Activated CD4-positive, alpha-beta T cell treated with anti-CD3 and anti-CD28 coated beads, Interleukin-2, amount 10 ng/mL, durations not matched to agents 24 days and 14 days (primary cell): ENCODE measurements at regions not wholly inside any gene's neighbourhood (a gene's known extent, or its start where the extent isn't known, plus 50 kb on each side); places are given as distances from the start of the nearest gene placed in this dataset.

Experiments used
- DNase-seq: peaks from one replicate; pipeline ENCODE4 v3.0.0; 2022
- H3K27ac Mint-ChIP-seq: one replicate; pipeline ENCODE4 v1.8.0; 2022; ENCODE audit warnings: mild to moderate bottlenecking, mixed read lengths
- H3K27me3 Mint-ChIP-seq: one replicate; pipeline ENCODE4 v1.8.0; 2022; ENCODE audit warnings: mixed read lengths
- H3K36me3 Mint-ChIP-seq: one replicate; pipeline ENCODE4 v1.8.0; 2022; ENCODE audit warnings: low read depth, mild to moderate bottlenecking, mixed read lengths
- H3K4me1 Mint-ChIP-seq: one replicate; pipeline ENCODE4 v1.8.0; 2021; ENCODE audit warnings: mixed read lengths
- H3K4me3 Mint-ChIP-seq: one replicate; pipeline ENCODE4 v1.8.0; 2022; ENCODE audit warnings: mild to moderate bottlenecking, moderate library complexity, mixed read lengths
- H3K9me3 Mint-ChIP-seq: one replicate; pipeline ENCODE4 v1.8.0; 2021; ENCODE audit warnings: mixed read lengths
- intact Hi-C: fragments of 100-400 bp; cut with micrococcal nuclease; formaldehyde crosslinking; loops from one replicate; pipeline ENCODE4 v1.15.1; 2023

- Mint-ChIP-seq H3K36me3 (no peaks in the 10 kb centered on the region), H3K27me3 (no peaks in the 10 kb centered on the region), H3K4me3 (no peak overlapping the region), H3K27ac (no peak overlapping the region), H3K9me3 (no peaks in the 10 kb centered on the region), H3K4me1 (no peaks in the 10 kb centered on the region)
- intact Hi-C loops: no loop called here
- DNase-seq: no peak
Measured at GRCh38 chr6:113758214-113758613, 98.9 kb upstream of the MARCKS start.

GRCh38 chr6:113758826-113759574 lies 98.1 kb upstream of the MARCKS start:
- Mint-ChIP-seq H3K27ac (no peak overlapping the region), H3K9me3 (no peaks in the 10 kb centered on the region), H3K4me1 (no peaks in the 10 kb centered on the region), H3K27me3 (no peaks in the 10 kb centered on the region), H3K4me3 (no peak overlapping the region), H3K36me3 (no peaks in the 10 kb centered on the region)
- intact Hi-C loops: no loop called here
- DNase-seq: no peak

- H3K27ac Mint-ChIP-seq: no peak overlapping the region
- H3K9me3 Mint-ChIP-seq: no peaks in the 10 kb centered on the region
- no peak for DNase-seq
- no peak overlapping the region for H3K4me3 Mint-ChIP-seq
- no peaks in the 10 kb centered on the region for H3K27me3 Mint-ChIP-seq
- intact Hi-C loops: no loop called here
- H3K4me1 Mint-ChIP-seq: no peaks in the 10 kb centered on the region
- no peaks in the 10 kb centered on the region for H3K36me3 Mint-ChIP-seq
Measured at GRCh38 chr6:113762641-113763040, 94.5 kb upstream of the MARCKS start.

GRCh38 chr6:113763311-113763766 lies 93.8 kb upstream of the MARCKS start:
- H3K27me3 Mint-ChIP-seq: no peaks in the 10 kb centered on the region
- no peak overlapping the region for H3K4me3 Mint-ChIP-seq
- H3K27ac Mint-ChIP-seq: no peak overlapping the region
- intact Hi-C loops: no loop called here
- H3K4me1 Mint-ChIP-seq: no peaks in the 10 kb centered on the region
- DNase-seq: no peak
- no peaks in the 10 kb centered on the region for H3K36me3 Mint-ChIP-seq
- no peaks in the 10 kb centered on the region for H3K9me3 Mint-ChIP-seq

- Mint-ChIP-seq H3K4me3 (no peak overlapping the region), H3K36me3 (no peaks in the 10 kb centered on the region), H3K4me1 (no peaks in the 10 kb centered on the region), H3K27ac (no peak overlapping the region), H3K9me3 (no peaks in the 10 kb centered on the region), H3K27me3 (no peaks in the 10 kb centered on the region)
- DNase-seq: no peak
- intact Hi-C loops: no loop called here
Measured at GRCh38 chr6:113763876-113764275, 93.3 kb upstream of the MARCKS start.

- Mint-ChIP-seq H3K9me3 (no peaks in the 10 kb centered on the region), H3K36me3 (no peaks in the 10 kb centered on the region), H3K27me3 (no peaks in the 10 kb centered on the region), H3K27ac (no peak overlapping the region), H3K4me1 (no peaks in the 10 kb centered on the region), H3K4me3 (no peak overlapping the region)
- intact Hi-C loops: no loop called here
- no peak for DNase-seq
Measured at GRCh38 chr6:113765909-113766308, 91.2 kb upstream of the MARCKS start.

- no peak overlapping the region for H3K27ac Mint-ChIP-seq
Measured at GRCh38 chr6:113767985-113768384, 89.2 kb upstream of the MARCKS start.

GRCh38 chr6:113772961-113773360 lies 84.2 kb upstream of the MARCKS start:
- intact Hi-C loops: no loop called here
- Mint-ChIP-seq H3K27me3 (no peaks in the 10 kb centered on the region), H3K27ac (no peak overlapping the region), H3K9me3 (no peaks in the 10 kb centered on the region), H3K36me3 (no peaks in the 10 kb centered on the region), H3K4me1 (no peaks in the 10 kb centered on the region), H3K4me3 (no peak overlapping the region)
- DNase-seq: no peak

More at GRCh38 chr6:113767985-113768384, 89.2 kb upstream of the MARCKS start:
- Mint-ChIP-seq H3K27me3 (no peaks in the 10 kb centered on the region), H3K4me3 (no peak overlapping the region), H3K9me3 (no peaks in the 10 kb centered on the region), H3K36me3 (no peaks in the 10 kb centered on the region), H3K4me1 (no peaks in the 10 kb centered on the region)
- intact Hi-C loops: no loop called here
- DNase-seq: no peak

- Mint-ChIP-seq H3K27me3 (no peaks in the 10 kb centered on the region), H3K36me3 (no peaks in the 10 kb centered on the region), H3K4me1 (no peaks in the 10 kb centered on the region), H3K4me3 (no peak overlapping the region), H3K27ac (no peak overlapping the region), H3K9me3 (no peaks in the 10 kb centered on the region)
- intact Hi-C loops: no loop called here
- no peak for DNase-seq
Measured at GRCh38 chr6:113774127-113774825, 82.9 kb upstream of the MARCKS start.

- no peaks in the 10 kb centered on the region for H3K4me1 Mint-ChIP-seq
- intact Hi-C loops: no loop called here
Measured at GRCh38 chr6:113776998-113777397, 80.1 kb upstream of the MARCKS start.

GRCh38 chr6:113777601-113778000 lies 79.5 kb upstream of the MARCKS start:
- DNase-seq: no peak
- Mint-ChIP-seq H3K4me3 (no peak overlapping the region), H3K27me3 (no peaks in the 10 kb centered on the region), H3K9me3 (no peaks in the 10 kb centered on the region), H3K27ac (no peak overlapping the region), H3K4me1 (no peaks in the 10 kb centered on the region), H3K36me3 (no peaks in the 10 kb centered on the region)
- intact Hi-C loops: no loop called here

More at GRCh38 chr6:113776998-113777397, 80.1 kb upstream of the MARCKS start:
- Mint-ChIP-seq H3K27me3 (no peaks in the 10 kb centered on the region), H3K36me3 (no peaks in the 10 kb centered on the region), H3K9me3 (no peaks in the 10 kb centered on the region), H3K27ac (no peak overlapping the region), H3K4me3 (no peak overlapping the region)
- no peak for DNase-seq

GRCh38 chr6:113779656-113780055 lies 77.5 kb upstream of the MARCKS start:
- H3K27me3 Mint-ChIP-seq: no peaks in the 10 kb centered on the region
- DNase-seq: no peak
- H3K4me1 Mint-ChIP-seq: no peaks in the 10 kb centered on the region
- intact Hi-C loops: no loop called here
- H3K36me3 Mint-ChIP-seq: no peaks in the 10 kb centered on the region
- no peaks in the 10 kb centered on the region for H3K9me3 Mint-ChIP-seq
- no peak overlapping the region for H3K27ac Mint-ChIP-seq
- H3K4me3 Mint-ChIP-seq: no peak overlapping the region

- Mint-ChIP-seq H3K27ac (no peak overlapping the region), H3K36me3 (no peaks in the 10 kb centered on the region), H3K9me3 (no peaks in the 10 kb centered on the region), H3K4me3 (no peak overlapping the region), H3K4me1 (no peaks in the 10 kb centered on the region), H3K27me3 (no peaks in the 10 kb centered on the region)
- no peak for DNase-seq
- intact Hi-C loops: no loop called here
Measured at GRCh38 chr6:113782636-113783035, 74.5 kb upstream of the MARCKS start.

- Mint-ChIP-seq H3K4me1 (no peaks in the 10 kb centered on the region), H3K36me3 (no peaks in the 10 kb centered on the region), H3K9me3 (no peaks in the 10 kb centered on the region), H3K27me3 (no peaks in the 10 kb centered on the region), H3K4me3 (no peak overlapping the region), H3K27ac (no peak overlapping the region)
- DNase-seq: no peak
- intact Hi-C loops: no loop called here
Measured at GRCh38 chr6:113786168-113786567, 71.0 kb upstream of the MARCKS start.
